IMR-90 (cell line): ENCODE measurements at regions not wholly inside any gene's neighbourhood (a gene's known extent, or its start where the extent isn't known, plus 50 kb on each side); places are given as distances from the start of the nearest gene placed in this dataset.

Experiments
- CTCF ChIP-seq: conservative IDR thresholded peaks from 2 replicates; pipeline ENCODE4 v1.5.1; 2012; ENCODE audit warnings: mild to moderate bottlenecking, low read depth, low read length, improper control_type of control experiment
- POLR2A ChIP-seq: IDR thresholded peaks from 2 replicates; pipeline ENCODE4 v1.6.1; 2012; ENCODE audit warnings: mild to moderate bottlenecking, low read depth, low read length
- RCOR1 ChIP-seq: IDR thresholded peaks from 2 replicates; pipeline ENCODE4 v1.6.1; 2012; ENCODE audit warnings: mild to moderate bottlenecking, low read length, improper control_type of control experiment; ENCODE audit not compliant: insufficient replicate concordance
- RFX5 ChIP-seq: IDR thresholded peaks from 2 replicates; pipeline ENCODE4 v1.8.0; 2012; ENCODE audit warnings: low read depth, mild to moderate bottlenecking, low read length, moderate library complexity
- USF2 ChIP-seq: fragments of 150-350 bp; IDR thresholded peaks from 2 replicates; pipeline ENCODE4 v1.6.1; 2017; ENCODE audit warnings: mild to moderate bottlenecking, antibody characterized with exemption, low read length, low read depth

DNA sequence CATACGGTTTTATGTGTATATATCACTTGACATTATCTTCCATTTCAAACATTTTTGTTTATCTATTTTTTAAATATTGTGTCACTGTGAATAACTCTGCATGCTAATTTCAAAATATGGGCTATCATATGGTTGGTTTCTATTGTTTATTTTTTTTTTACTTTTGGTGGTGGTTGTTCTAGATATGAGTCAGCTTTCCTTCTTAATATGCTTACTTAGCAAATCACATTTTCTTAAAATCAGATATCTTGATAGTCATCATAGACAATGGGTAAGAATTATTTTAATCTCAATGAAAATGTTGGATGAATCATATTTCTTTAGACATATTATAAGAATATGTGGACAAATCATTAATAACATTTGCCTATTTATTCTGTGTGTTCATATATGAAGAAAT, 881.5 kb downstream of the BRINP3 start:
- no peak for TF ChIP-seq CTCF
- no peak for TF ChIP-seq POLR2A
- no peak for TF ChIP-seq USF2
- TF ChIP-seq RFX5: no peak
- no peak for TF ChIP-seq RCOR1
